GM18511 (cell line): ENCODE measurements at regions not wholly inside any gene's neighbourhood (a gene's known extent, or its start where the extent isn't known, plus 50 kb on each side); places are given as distances from the start of the nearest gene placed in this dataset.

Experiments used
- ATAC-seq: cut with Tn5 transposase; IDR thresholded peaks from one replicate; pipeline ENCODE4 v1.9.1; 2021; ENCODE audit warnings: mild to moderate bottlenecking, moderate library complexity; ENCODE audit not compliant: unreplicated experiment

DNA sequence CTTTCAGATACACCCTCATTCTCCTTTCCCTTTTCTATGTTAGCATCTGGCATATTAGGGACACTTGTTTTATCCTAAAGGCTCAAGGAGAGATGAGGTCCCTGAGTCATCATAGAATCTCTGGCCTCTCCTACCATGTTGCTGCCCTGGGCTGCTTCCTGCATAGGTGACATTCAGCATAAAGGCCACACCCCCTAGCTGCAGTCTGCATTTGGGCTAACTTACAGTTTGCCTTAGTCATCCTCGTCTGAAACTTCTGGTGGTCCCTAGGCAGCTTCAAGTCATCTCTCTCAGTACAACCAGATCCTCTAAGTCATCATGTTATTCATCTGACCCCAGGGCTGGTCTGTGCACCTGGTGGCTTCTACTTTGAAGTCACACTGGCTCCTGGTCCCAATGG is 982.7 kb upstream of the NR2F2 start:
- no peak for ATAC-seq

DNA sequence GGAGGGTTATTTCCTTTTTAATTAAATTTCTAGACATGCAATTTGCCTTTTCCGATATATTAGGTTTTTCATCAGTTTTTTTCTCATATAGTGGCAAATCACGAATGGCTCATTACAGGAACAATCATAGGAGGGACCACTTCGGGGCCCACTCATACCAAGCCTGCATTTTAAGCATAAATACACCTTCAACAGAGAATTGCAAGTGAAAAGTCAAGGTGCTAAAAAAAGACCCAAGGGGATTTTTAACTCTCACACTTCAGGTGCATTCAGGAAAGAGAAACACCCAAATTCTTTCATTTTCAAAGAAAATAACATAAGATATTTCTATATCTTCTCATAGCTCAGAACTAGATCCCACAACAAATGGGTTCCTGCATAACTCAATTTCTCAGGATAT is 979.6 kb upstream of the NR2F2 start:
- ATAC-seq, result no peak

DNA sequence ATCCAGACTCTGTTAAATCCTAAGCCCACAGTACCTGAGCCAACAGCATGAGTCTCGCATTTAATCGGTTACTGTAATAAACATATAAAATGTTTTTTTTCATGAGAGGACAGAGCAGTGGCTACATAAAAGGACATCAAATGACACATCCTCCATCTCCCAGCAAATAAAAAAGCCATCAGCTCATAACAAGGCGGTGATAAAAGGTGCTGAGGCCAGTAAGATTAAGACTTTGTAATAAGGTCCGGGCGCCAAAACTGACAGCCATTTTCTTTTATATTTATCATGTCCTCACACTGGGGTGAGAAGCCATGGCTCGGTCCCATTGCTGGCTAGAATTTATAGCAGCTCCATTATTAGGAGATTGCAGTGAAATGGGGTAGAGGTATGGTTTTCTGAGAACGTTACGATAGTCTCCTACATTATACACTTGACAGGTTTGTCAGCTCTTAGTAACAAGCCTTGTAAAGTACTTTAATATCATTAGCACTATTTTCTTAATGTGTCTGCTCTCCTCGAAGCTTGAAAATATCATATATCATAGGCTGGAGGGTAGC is 977.8 kb upstream of the NR2F2 start:
- no peak for ATAC-seq

DNA sequence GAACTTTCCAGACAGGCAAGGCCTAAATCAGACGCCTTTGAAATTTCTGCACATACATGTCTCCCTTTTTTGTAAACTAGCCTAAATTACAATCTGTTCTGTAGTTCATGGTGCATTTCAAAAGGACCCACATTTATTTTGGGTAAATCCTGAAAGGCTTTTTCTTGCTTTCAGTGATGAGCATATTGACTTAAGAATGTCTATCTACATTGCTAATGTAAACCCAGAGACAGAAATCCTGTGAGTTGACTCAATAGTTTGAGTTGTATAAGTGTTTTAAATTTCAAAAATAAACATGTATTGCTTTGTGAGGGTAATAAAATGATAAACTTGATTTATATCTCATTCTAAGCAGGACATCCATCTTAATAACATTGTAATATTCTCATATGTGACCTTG is 977.0 kb upstream of the NR2F2 start:
- ATAC-seq, result no peak

DNA sequence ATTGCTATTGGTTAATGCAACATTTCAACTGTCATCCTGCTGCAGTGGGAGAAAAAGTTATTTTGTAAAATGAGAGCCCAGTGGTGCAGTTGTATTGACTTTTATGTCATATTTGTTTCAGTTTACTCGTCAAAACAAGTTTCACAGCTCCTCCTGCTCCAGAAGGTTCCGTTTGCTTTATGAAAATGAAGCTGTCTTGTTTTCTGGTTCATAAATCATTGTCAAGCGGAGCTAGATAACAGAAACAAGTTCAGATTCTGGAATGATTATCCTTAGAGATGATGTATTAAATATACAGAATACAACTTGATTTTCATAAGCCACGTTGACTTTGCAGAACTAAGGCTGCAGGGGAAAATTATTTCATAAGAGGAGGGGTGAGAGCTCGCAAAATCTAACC is 970.5 kb upstream of the NR2F2 start:
- ATAC-seq, result no peak

DNA sequence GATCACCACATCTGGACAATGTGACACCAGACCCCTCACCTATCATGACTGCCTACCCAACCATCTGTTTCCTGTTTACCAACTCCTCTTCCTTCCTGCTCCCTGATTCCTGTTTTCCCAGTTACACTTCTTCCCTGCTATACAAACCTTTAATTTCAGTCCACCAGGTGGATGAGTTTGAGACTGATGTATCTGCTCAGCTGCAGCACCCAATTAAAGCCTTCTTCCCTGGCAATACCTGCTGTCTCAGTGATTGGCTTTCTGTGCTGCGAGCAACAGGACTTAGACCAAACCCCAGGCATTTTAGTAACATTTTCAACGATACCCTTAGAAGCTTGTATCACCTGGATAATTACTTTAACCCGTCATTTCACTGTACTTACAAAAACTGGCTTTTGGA is 968.2 kb upstream of the NR2F2 start:
- no peak for ATAC-seq

DNA sequence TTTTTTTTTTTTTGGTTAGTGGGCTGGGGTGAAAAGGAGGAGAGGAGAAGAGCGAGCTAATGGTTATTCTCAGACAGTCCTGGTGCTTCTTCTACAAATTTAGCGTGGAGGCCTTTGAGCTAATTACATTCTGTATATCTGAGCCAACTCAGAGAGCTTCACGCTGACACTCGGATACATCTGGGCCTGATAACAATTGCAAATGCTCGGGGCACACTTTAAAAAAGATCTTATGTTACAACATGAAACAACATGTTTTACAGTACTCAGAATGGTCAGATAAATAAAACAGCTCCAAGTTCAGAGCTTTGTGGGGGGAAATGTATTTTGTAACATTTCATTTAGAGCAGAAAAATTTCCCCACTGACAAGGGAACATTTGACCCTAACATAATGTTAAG is 966.9 kb upstream of the NR2F2 start:
- no peak for ATAC-seq

DNA sequence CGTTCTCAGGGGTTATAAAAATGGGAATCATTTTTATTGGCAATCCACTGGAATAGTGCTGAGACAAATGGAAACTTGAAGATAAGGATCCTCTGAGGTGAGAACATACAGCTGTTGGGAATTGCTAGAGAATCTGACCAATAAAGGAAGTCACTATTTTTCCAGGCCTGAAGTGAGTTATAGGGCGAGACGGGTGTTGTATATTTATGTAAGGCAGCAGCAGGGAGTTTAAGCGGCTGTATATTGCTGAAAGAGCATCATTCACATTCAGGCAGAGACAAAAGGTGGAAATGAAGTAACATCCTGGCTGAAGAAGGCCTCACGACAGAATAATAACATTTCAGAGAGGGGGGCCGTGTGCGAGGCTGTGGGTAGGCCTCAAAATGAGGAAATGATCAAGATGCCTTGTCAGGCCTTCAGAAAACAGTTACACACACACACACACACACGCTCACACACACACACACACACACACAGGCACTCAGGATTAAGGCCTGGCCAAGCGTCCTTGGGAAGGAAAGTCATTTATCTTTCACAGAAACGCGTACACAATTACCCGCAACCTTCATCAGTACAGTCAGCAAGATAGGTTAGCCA is 964.9 kb upstream of the NR2F2 start:
- ATAC-seq, result no peak

DNA sequence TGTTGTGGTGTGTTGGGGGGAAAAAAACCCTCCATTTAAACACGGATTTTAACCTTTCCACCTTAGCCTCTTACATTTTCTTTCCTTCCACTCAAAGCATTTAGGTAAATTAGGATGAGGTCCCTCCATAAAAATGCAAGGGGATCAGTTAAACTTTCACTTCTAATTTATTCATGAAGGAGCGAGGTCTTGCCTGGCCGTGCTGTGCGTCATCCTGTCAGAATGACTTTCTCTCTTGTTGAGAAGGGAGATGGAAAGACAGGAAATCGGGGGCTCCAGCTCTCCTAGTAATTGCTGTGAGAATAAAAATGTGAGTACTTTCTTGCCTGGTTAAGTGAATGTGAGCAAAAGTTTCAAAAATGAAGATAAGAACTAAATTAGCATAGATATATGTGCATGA is 962.3 kb upstream of the NR2F2 start:
- ATAC-seq, result no peak

DNA sequence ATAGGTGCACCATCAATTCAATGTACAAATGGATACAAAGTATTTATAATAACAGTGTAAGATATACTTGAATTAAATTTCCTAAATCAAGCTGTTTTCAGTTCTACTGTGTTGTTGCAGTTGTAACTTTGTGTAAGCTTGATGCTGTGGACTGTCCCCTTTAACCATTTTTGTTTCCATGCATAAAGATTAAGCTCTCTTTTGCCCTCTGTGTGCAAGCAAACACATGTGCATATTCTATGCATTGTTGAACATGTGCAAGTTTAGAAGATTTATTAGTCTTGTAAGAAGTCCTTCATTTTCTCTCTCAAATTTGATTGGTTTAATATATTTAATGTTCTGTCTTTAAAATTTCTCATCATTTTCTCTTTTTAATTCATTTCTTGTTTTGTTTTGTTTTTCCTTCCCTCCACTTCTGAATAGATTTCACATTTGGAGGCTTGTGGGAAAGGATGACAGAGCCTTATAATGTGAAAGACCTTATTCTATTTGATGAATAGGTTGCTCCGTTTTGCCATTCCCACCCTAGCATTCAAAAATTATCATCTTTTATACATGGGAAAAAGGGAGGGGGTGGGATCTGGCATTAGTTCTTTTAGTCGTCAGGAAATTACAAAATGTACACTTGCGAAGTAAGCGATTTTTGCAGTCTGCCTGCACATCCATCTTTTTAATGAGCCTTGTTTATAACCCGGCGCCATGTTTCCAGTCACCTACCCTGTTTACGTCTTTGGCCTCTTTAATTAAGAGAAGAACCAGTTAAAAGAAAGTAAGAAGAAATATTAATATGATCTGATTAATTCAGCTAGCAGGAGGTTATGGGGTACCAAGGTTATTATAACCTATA is 961.5 kb upstream of the NR2F2 start:
- no peak for ATAC-seq

DNA sequence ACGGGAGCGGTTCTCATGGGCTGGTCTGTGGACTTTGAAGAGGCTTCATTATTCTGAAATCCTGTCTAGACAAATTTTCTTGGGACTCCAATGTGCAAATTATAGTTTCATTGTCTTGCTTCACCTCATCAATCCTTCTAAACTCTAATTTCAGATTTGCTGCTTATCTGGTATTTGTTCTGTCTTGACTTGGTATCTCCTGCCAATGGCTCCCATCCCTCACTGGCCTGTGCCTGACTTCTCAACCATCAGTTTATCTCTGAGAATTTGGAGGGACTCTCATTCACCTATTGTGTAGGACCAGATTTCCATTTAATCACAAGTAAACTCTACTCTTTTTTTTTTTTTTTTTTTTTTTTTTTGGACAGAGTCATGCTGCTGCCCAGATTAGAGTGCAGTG is 960.2 kb upstream of the NR2F2 start:
- no peak for ATAC-seq

DNA sequence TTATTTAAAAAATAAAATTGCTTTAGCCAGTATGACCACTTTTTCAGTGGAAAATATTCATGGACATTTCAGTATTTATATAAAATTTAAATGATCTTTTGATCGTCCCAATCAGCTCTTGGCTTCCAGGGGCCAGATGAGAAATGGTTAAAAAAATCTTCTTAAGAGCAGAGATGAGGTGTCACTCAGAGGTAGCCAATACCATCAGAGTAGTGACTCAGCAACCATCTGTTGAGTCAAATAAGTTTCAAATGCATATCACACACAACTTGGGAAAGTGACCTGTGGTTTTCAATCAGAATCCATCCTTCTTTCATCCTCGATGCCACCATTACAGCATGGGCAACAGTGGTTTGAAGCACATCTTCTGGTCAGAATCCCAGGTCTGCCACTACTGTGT is 958.8 kb upstream of the NR2F2 start:
- no peak for ATAC-seq

DNA sequence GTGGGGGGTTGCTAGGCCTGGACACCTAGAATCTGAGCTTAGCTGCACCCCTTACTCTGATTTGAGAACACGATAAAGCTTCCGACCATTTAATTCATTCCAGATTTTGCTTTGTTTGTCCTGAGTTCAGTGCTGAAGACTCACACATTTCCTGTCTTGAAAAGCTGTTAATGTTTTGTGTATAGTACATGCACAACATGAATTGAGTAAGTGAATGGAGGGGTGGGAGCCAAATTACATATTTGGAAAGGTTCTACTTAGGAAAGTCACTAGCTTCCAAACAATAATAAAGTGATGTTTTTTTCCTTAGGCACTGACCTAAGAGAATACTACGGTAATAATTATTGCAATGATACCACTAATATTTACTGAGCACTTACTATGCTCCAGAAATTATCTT is 955.2 kb upstream of the NR2F2 start:
- ATAC-seq, result no peak

DNA sequence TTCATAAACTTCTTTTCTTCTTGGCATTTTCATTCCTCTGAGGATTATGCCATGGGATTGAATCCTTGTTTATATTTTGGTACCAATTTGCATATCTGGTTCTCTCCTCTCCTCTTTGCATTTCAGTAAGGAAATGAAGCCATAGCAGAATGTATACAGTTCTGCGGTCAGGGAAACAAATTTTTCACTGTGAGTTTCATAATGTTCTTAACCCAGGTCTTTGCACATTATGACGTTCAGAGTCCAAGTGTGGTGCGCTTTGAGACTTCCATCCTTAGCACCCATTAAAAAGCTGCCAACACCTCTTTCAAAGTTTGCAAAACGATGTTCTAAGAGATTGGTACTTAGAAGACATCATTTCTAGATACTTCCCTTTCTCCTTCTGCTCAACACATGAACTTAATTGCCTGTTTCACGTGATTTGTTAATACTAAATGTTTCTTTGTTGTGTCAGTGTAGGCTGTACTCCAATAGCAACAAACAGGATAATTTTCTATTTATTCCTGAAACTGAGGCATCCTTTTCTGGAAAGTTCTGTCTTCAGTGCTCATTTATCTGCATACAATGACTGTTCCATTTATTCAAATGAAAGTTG is 953.1 kb upstream of the NR2F2 start:
- no peak for ATAC-seq

DNA sequence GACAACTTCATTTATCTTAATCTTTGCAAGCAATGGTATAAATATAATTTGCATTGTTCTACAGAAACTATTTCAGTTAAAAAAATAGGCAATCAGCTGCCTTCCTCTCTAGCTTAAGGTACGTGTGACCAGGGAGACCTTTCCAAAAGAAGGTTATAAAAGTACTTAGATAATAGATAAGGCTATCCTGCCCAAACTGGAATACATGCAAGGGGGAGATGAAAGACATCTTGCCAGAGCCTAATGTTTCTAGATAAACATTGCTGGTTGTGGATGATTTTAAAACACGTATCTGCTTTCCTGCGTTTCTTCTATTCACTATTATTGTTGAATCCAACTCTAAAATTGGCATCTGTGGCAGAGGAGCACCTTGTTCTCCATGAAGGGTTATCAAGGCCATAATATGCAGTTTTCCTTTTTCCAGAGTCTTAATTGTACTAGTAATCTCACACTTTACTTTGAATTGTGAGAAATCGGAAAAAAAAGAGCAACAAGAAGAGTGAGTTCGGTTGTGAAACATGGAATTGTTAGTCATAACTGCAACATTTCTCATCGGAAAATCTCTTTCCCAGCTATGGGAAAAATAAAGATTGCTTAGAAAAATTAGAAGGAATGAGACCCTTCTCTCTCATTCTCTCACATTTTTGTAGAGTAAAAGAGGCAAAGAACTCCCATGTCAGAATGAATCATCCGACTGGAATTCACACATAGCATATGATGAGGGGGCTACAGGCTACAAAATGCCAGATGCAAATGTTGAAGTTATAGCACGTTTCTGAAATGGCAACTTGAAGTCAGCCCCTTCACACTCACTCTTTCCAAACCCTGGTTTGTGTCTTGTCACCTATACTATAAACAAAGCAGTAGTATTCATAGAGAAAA is 936.1 kb upstream of the NR2F2 start:
- ATAC-seq, result no peak

DNA sequence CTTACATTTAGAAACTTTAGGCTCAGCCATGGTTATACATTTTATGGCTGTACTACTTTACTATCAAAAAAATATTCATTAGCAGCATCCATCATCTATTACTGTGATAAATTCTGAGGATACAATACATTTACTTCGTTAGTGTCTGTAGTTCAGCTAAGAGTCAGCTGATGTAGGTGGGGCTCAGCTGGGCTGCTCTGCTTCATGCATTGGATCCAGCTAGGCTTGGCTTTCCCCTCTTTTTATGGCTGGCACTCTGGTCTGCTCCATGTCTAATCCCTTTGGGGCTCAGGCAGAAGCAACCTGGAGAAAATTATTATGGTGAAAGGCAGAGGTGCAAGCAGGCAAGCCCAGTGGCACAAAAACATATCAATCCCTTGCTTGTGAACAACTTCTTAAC is 930.1 kb upstream of the NR2F2 start:
- no peak for ATAC-seq

DNA sequence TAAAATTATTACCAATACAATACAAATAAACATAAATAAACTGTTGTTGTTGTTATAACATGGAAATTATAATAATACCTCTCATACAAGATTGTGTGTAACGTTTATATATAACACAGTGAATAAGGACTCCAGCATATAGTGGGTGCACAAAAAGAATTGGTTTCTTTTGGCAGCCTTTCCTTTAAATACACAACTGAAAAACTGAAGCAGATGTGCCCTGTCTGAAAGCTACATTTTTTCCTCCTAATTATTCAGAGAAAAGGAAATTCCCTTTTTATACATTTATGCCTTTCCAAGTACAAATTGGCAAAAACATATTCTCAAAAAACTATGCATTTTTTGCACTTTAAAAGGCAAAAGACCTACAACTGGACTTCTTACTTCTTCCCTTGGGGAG is 928.9 kb upstream of the NR2F2 start:
- ATAC-seq, result no peak

DNA sequence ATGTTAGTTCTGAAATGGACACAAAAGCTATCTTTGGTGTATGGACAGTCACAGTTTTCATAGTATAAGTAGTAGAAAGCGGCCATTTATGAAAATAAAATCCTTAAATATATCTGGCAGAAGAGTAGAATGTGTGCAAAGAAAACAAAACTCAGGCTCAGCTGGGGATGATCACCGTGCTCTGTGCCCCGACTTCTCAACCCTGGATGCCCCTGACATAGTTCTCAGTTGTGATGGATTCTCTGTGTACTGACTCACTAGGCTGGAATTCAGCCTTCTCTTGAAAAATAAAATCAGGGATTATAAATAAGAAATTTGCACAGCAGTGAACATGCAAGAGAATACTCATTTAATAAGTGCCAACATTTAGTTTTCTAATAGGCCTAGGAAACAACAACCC is 925.1 kb upstream of the NR2F2 start:
- no peak for ATAC-seq

DNA sequence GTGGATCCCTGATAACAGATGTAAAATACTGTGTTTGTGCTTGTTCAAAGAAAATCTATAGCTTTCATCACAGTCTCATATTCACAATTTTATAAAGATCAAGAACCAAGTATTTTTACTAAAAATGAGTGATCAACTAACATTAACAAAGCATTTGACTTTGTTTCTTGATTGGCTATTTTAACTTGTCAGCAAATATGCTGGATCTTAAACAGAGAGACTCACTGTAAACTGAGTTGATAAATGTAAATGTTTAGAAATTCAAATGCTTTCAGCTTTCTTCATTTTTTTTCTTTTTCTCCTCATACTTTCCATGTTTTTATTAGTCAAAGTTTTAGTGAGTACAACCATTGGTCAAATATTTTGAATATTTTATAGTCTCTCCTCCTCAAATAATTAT is 923.0 kb upstream of the NR2F2 start:
- no peak for ATAC-seq

DNA sequence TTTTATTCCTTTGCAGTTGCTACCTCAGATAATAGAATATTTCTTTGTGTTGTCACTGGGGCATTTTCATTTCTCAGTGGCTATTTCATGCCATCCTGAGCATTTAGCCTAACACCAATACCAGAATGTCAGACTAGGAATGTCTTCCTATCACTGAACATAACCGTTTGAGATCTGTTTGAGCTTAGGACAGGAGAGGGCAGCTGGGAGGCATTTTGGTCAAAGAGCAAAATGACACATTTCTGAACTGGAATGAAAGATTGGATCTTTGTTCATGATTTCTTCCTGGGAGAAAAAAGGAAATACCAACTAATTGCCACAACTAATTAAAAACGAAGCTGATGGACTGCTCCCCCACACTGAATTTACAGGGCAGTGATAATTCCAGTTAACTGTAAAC is 921.3 kb upstream of the NR2F2 start:
- ATAC-seq, result no peak

DNA sequence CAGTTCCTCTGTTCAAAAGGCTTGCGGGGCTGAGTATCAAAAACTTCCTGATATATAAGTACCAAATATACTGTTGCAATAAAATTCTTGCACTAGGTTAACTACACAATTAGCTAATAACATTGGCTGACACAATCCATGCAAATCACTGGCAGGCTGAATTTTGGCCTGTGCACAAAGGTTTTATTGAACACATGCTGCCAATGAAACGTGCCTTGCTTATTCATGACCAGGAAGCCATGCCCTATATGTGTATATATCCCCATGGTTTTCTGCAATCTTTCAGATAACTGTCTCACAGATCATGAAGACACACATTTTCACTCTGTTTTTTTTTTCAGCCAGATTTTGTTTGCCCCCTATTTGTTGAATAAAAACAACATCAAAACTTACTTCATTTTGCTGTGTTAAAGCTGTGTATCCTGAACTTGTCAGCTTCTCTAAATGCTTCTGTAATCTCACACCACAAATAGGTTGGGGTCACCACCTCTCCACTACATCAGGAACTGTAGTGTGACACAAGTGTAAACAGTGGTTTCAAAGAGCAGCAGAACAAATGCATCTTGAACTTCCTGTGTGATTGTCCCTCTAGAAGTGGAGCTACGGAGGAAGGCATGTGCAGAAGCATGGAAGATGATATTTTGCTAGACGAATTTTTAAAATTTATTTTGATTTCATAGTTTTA is 920.7 kb upstream of the NR2F2 start:
- ATAC-seq, result no peak
